ENCODE measurements at regions not wholly inside any gene's neighbourhood (a gene's known extent, or its start where the extent isn't known, plus 50 kb on each side); places are given as distances from the start of the nearest gene placed in this dataset.
"Not testable (repeated sequence)": the region's sequence is repeated elsewhere in the genome, so short reads cannot be mapped to it uniquely, and the experiment has no call there.

GRCh38 chr7:136452949-136453348, 415.5 kb upstream of the CHRM2 start:
- Mint-ChIP-seq H3K36me3 (peaks cover 13% of the 10 kb centered on the region), H3K4me1 (no peaks in the 10 kb centered on the region), H3K4me3 (no peak overlapping the region), H3K27me3 (ENCODE audit: low read depth in 2 of 2) (no peaks in the 10 kb centered on the region), H3K9me3 (peaks cover 11 to 17% of the 10 kb centered on the region in 2 donors), H3K27ac (no peak overlapping the region)
- H3K4me3 ChIP-seq (ENCODE audit: low read length) = no peak overlapping the region
- DNase-seq (no peak), ATAC-seq (no peak)
- intact Hi-C loops (cut with micrococcal nuclease) = no loop called here
- H3K27ac ChIP-seq (ENCODE audit: low read length) = no peak overlapping the region
- peaks cover 7% of the 10 kb centered on the region for H3K9me3 ChIP-seq (ENCODE audit: control insufficient read depth, insufficient read depth, low read length)
- H3K27me3 ChIP-seq (ENCODE audit: control insufficient read depth, insufficient read depth, low read length) = no peaks in the 10 kb centered on the region
- H3K4me1 ChIP-seq (ENCODE audit: control insufficient read depth, insufficient read depth, low read length) = no peaks in the 10 kb centered on the region
- 87% methylated on average over 3 of the region's 3 CpGs for WGBS (ENCODE audit: insufficient coverage)
- no peaks in the 10 kb centered on the region for H3K36me3 ChIP-seq (ENCODE audit: control insufficient read depth, insufficient read depth, low read length)
- TF ChIP-seq CTCF (IDR thresholded peaks at IDR 0.05) = no peak

GRCh38 chr7:136446751-136447150, 421.7 kb upstream of the CHRM2 start:
- ATAC-seq = no peak

DNA sequence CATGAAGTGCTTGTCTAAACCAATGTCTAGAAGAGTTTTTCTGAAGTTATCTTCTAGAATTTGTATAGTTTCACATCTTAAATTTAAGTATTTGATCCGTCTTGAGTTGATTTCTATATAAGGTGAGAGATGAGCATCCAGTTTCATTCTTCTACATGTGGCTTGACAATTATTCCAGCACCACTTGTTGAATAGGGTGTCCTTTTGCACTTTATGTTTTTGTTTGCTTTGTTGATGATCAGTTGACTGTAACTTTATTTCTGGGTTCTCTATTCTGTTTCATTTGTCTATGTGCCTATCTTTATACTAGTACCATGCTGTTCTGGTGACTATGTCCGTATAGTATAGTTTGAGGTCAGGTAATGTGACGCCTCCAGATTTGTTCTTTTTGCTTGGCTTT, 426.6 kb upstream of the CHRM2 start:
- no peaks in the 10 kb centered on the region for H3K27me3 ChIP-seq (ENCODE audit: control insufficient read depth, insufficient read depth, low read length)
- H3K27ac ChIP-seq (ENCODE audit: low read length) = no peak overlapping the region
- H3K4me3 ChIP-seq (ENCODE audit: low read length) = no peak overlapping the region
- H3K9me3 ChIP-seq (ENCODE audit: control insufficient read depth, insufficient read depth, low read length) = no peaks in the 10 kb centered on the region
- H3K4me3 Mint-ChIP-seq = no peak overlapping the region
- no peak overlapping the region for H3K27ac Mint-ChIP-seq
- 91% methylated on average over 2 of the region's 3 CpGs for WGBS (ENCODE audit: insufficient coverage)
- no peaks in the 10 kb centered on the region for H3K4me1 ChIP-seq (ENCODE audit: control insufficient read depth, insufficient read depth, low read length)
- no peaks in the 10 kb centered on the region for H3K27me3 Mint-ChIP-seq (ENCODE audit: low read depth in 2 of 2)
- intact Hi-C loops (cut with micrococcal nuclease) = no loop called here
- DNase-seq (no peak), ATAC-seq (no peak)
- no peak for TF ChIP-seq CTCF (IDR thresholded peaks at IDR 0.05)
- peaks cover 7 to 34% of the 10 kb centered on the region in 2 donors for H3K9me3 Mint-ChIP-seq
- H3K36me3 Mint-ChIP-seq = no peaks in the 10 kb centered on the region
- no peaks in the 10 kb centered on the region for H3K36me3 ChIP-seq (ENCODE audit: control insufficient read depth, insufficient read depth, low read length)
- no peaks in the 10 kb centered on the region for H3K4me1 Mint-ChIP-seq

More at GRCh38 chr7:136446751-136447150, 421.7 kb upstream of the CHRM2 start:
- intact Hi-C loops (cut with micrococcal nuclease) = no loop called here
- Histone ChIP-seq H3K27ac (ENCODE audit: low read length) (no peak overlapping the region), H3K4me1 (ENCODE audit: control insufficient read depth, insufficient read depth, low read length) (no peaks in the 10 kb centered on the region), H3K27me3 (ENCODE audit: control insufficient read depth, insufficient read depth, low read length) (no peaks in the 10 kb centered on the region), H3K9me3 (ENCODE audit: control insufficient read depth, insufficient read depth, low read length) (peaks cover 3% of the 10 kb centered on the region), H3K4me3 (ENCODE audit: low read length) (no peak overlapping the region), H3K36me3 (ENCODE audit: control insufficient read depth, insufficient read depth, low read length) (no peaks in the 10 kb centered on the region)
- H3K27me3 Mint-ChIP-seq (ENCODE audit: low read depth in 2 of 2) = no peaks in the 10 kb centered on the region
- DNase-seq = no peak
- H3K4me1 Mint-ChIP-seq = no peaks in the 10 kb centered on the region
- TF ChIP-seq CTCF (IDR thresholded peaks at IDR 0.05) = no peak
- peaks cover 2 to 18% of the 10 kb centered on the region in 2 donors for H3K9me3 Mint-ChIP-seq
- no peak overlapping the region for H3K27ac Mint-ChIP-seq
- H3K4me3 Mint-ChIP-seq = no peak overlapping the region
- peaks cover 5% of the 10 kb centered on the region for H3K36me3 Mint-ChIP-seq

DNA sequence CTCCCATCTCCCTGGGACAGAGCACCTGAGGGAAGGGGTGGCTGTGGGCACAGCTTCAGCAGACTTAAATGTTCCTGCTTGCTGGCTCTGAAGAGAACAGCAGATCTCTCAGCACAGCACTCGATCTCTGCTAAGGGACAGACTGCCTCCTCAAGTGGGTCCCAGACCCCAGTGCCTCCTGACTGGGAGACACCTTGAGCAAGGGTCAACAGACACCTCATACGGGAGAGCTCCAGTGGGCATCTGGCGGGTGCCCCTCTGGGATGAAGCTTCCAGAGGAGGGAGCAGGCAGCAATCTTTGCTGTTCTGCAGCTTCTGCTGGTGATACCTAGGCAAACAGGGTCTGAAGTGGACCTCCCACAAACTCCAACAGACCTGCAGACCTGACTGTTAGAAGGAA, 436.7 kb upstream of the CHRM2 start:
- H3K27ac ChIP-seq (ENCODE audit: low read length); H3K27ac Mint-ChIP-seq; H3K36me3 ChIP-seq (ENCODE audit: control insufficient read depth, insufficient read depth, low read length); H3K27me3 Mint-ChIP-seq (ENCODE audit: low read depth in 2 of 2); DNase-seq; ATAC-seq; H3K4me1 Mint-ChIP-seq; H3K36me3 Mint-ChIP-seq; H3K4me3 Mint-ChIP-seq; H3K4me1 ChIP-seq (ENCODE audit: control insufficient read depth, insufficient read depth, low read length); H3K9me3 ChIP-seq (ENCODE audit: control insufficient read depth, insufficient read depth, low read length); intact Hi-C loops (cut with micrococcal nuclease); H3K4me3 ChIP-seq (ENCODE audit: low read length); H3K27me3 ChIP-seq (ENCODE audit: control insufficient read depth, insufficient read depth, low read length): not testable (repeated sequence)
- H3K9me3 Mint-ChIP-seq = peaks cover 6 to 12% of the 10 kb centered on the region in 2 donors
- 94% methylated on average over 3 of the region's 3 CpGs for WGBS (ENCODE audit: insufficient coverage)

Data from natural killer cell (primary cell).